B cell (primary cell): ENCODE measurements at regions not wholly inside any gene's neighbourhood (a gene's known extent, or its start where the extent isn't known, plus 50 kb on each side); places are given as distances from the start of the nearest gene placed in this dataset.

Experiments
- ATAC-seq: fragments of 200-7000 bp; cut with Tn5 transposase; one replicate; pipeline ENCODE4 v1.10.0; 2021; ENCODE audit warnings: low read depth, mild to moderate bottlenecking, moderate number of reproducible peaks, moderate library complexity
- CTCF ChIA-PET: fragments of 350-600 bp; sonication (Branson Sonifier 250); formaldehyde crosslinking; loops from one replicate; lab custom pipeline; 2021; ENCODE audit warnings: antibody characterized with exemption, inconsistent platforms; lab: Charles Lee
- POLR2A ChIA-PET: fragments of 350-600 bp; sonication (Branson Sonifier 250); formaldehyde crosslinking; loops from one replicate; lab custom pipeline; 2021; ENCODE audit warnings: antibody characterized with exemption; lab: Charles Lee
- DNase-seq: peaks from one replicate; pipeline ENCODE4 v3.0.0; 2013
- H2AFZ ChIP-seq: 2 replicates; pipeline ENCODE4 v1.6.1; 2012; ENCODE audit warnings: mild to moderate bottlenecking, low read depth, low read length; ENCODE audit not compliant: insufficient read depth, poor library complexity, severe bottlenecking
- H3K27ac ChIP-seq, 2 donors: 1 replicate in 1 of 2; 2 replicates in 1 of 2; pipeline ENCODE4 v1.5.1; 2012 to 2013; ENCODE audit warnings: low read length in 2 of 2, mild to moderate bottlenecking in 2 of 2, moderate library complexity in 1 of 2
- H3K27me3 ChIP-seq, 4 experiments: fragments of 200-600 bp in 1 of 4; sonication (generic) in 1 of 4; replicated peaks in 1 of 4; 1 replicate in 2 of 4; 2 replicates in 2 of 4; pipeline versions ENCODE4 v1.6.1 to v1.7.0; 2013 to 2016; ENCODE audit warnings: low read length in 3 of 4, mild to moderate bottlenecking in 2 of 4, mixed read lengths in 1 of 4, moderate library complexity in 1 of 4; ENCODE audit not compliant: insufficient read depth in 4 of 4, control insufficient read depth in 3 of 4; ENCODE audit errors: control extremely low read depth in 1 of 4
- H3K36me3 ChIP-seq, 2 experiments: replicated peaks in 1 of 2; 1 replicate in 1 of 2; 2 replicates in 1 of 2; pipeline versions ENCODE4 v1.6.1 to v1.7.1; 2013; ENCODE audit warnings: low read length in 1 of 2; ENCODE audit not compliant: insufficient read depth in 2 of 2, control insufficient read depth in 1 of 2; ENCODE audit errors: control extremely low read depth in 1 of 2, extremely low read depth in 1 of 2
- H3K4me1 ChIP-seq, 2 donors: fragments of 200-600 bp in 1 of 2; sonication (generic) in 1 of 2; 1 replicate in 1 of 2; 2 replicates in 1 of 2; pipeline versions ENCODE4 v1.5.1 to v1.6.1; 2013 to 2017; ENCODE audit warnings: low read length in 2 of 2; ENCODE audit not compliant: control insufficient read depth in 2 of 2, insufficient read depth in 2 of 2
- H3K4me2 ChIP-seq: replicated peaks from 2 replicates; pipeline ENCODE3; 2012; ENCODE audit warnings: mild to moderate bottlenecking, low read depth, low read length; ENCODE audit not compliant: poor library complexity, severe bottlenecking
- H3K4me3 ChIP-seq, 5 experiments: fragments of 200-600 bp in 1 of 5; sonication (generic) in 1 of 5; 1 replicate in 3 of 5; 2 replicates in 2 of 5; pipeline versions ENCODE4 v1.5.1 to v1.7.0; 2011 to 2016; ENCODE audit warnings: low read length in 4 of 5, mild to moderate bottlenecking in 4 of 5, low read depth in 2 of 5, control low read depth in 1 of 5, moderate library complexity in 1 of 5; ENCODE audit not compliant: insufficient read depth in 1 of 5; ENCODE audit errors: control extremely low read depth in 1 of 5, extremely low read depth in 1 of 5
- H3K79me2 ChIP-seq: fragments of 200-600 bp; sonication (generic); one replicate; pipeline ENCODE4 v1.6.0; 2016; ENCODE audit warnings: low read length; ENCODE audit not compliant: control insufficient read depth, insufficient read depth
- H3K9ac ChIP-seq: fragments of 200-600 bp; sonication (generic); 2 replicates; pipeline ENCODE4 v1.6.1; 2017; ENCODE audit warnings: mild to moderate bottlenecking, low read length, moderate library complexity
- H3K9me3 ChIP-seq, 3 donors: one replicate each; pipeline versions ENCODE4 v1.6.1 to v1.7.1; 2013; ENCODE audit warnings: low read length in 2 of 3; ENCODE audit not compliant: control insufficient read depth in 2 of 3, insufficient read depth in 1 of 3; ENCODE audit errors: control extremely low read depth in 1 of 3
- H4K20me1 ChIP-seq: 2 replicates; pipeline ENCODE4 v1.6.0; 2012; ENCODE audit warnings: mild to moderate bottlenecking, low read length; ENCODE audit not compliant: insufficient read depth, control insufficient read depth, poor library complexity, severe bottlenecking
- H3K27ac Mint-ChIP-seq: one replicate; pipeline ENCODE4 v1.8.0; 2021; ENCODE audit warnings: mixed read lengths
- H3K27me3 Mint-ChIP-seq: one replicate; pipeline ENCODE4 v1.8.0; 2021; ENCODE audit warnings: mixed read lengths
- H3K4me1 Mint-ChIP-seq: one replicate; pipeline ENCODE4 v1.8.0; 2021; ENCODE audit warnings: mixed read lengths
- H3K4me3 Mint-ChIP-seq: one replicate; pipeline ENCODE4 v1.8.0; 2021; ENCODE audit warnings: mixed read lengths
- H3K9me3 Mint-ChIP-seq: one replicate; pipeline ENCODE4 v1.8.0; 2022; ENCODE audit warnings: mixed read lengths; ENCODE audit not compliant: insufficient read depth
- EZH2 ChIP-seq: IDR thresholded peaks from 2 replicates; pipeline ENCODE4 v1.6.1; 2012; ENCODE audit warnings: borderline replicate concordance, low read depth, mild to moderate bottlenecking, moderate library complexity, low read length; ENCODE audit not compliant: insufficient read depth, poor library complexity, severe bottlenecking
- WGBS: methylation state at CpG from one replicate; pipeline ENCODE4 v1.1.5; 2013; ENCODE audit warnings: missing lambda C conversion rate; ENCODE audit not compliant: insufficient coverage; 5-methylcytosine and 5-hydroxymethylcytosine counted together
- intact Hi-C: fragments of 100-400 bp; cut with micrococcal nuclease; formaldehyde crosslinking; loops from one replicate; pipeline ENCODE4 v1.10.0; 2022
- TF ChIP-seq, protein P1 (sequence below): fragments of 200-600 bp; IDR thresholded peaks from one replicate; pipeline ENCODE4 v1.8.0; 2022; ENCODE audit warnings: antibody characterized with exemption, mild to moderate bottlenecking

DNA sequence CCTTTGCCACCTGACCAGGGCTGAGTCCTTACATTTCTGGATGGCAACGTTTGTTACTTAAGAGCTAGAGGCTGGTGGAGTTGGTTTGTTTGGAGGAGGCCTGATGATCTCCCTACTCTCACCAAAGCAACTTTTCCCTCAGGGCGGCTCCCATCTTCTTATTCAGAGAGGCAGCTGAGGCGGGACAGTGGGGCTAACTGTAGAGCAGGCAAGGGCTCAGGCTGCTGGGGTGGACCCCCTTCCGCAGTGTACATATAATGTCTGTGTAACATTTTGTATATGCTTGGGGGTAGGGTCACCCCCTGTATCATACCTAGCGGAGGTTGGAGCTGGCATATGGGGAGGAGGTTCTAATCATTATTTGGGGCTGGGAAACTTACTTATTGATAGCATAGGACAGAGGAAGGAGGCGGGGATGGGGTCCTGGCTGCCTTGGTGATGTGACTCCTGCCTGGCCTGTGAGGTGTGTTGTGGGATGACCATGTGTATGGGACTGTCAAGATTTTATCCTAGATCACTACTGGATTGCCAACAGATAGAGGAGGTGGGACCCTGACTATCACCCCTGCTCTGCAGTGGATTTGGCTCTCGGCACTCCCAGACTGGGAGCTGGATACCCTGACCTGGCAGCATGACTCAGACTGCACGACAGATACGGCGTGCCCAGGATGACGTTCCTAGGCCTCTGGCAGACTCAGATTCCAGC is 52.5 kb upstream of the UBE2Q2 start:
- Mint-ChIP-seq H3K4me1 (peaks cover 3% of the 10 kb centered on the region), H3K9me3 (no peaks in the 10 kb centered on the region), H3K4me3 (no peak overlapping the region), H3K27ac (no peak overlapping the region), H3K27me3 (peaks cover 43% of the 10 kb centered on the region)
- DNase-seq (no peak), ATAC-seq (no peak)
- Histone ChIP-seq H3K27me3 (peaks cover 0 to under 1% (median 0%) of the 10 kb centered on the region in 4 experiments), H3K9me3 (no peaks in the 10 kb centered on the region), H3K9ac (no peak overlapping the region), H3K36me3 (no peaks in the 10 kb centered on the region), H3K79me2 (no peaks in the 10 kb centered on the region), H3K27ac (no peak overlapping the region), H3K4me3 (no peak overlapping the region), H4K20me1 (no peaks in the 10 kb centered on the region), H2AFZ (no peak overlapping the region), H3K4me1 (no peaks in the 10 kb centered on the region), H3K4me2 (no peak overlapping the region)
- no peak for TF ChIP-seq EZH2
- TF ChIP-seq, protein P1, sequence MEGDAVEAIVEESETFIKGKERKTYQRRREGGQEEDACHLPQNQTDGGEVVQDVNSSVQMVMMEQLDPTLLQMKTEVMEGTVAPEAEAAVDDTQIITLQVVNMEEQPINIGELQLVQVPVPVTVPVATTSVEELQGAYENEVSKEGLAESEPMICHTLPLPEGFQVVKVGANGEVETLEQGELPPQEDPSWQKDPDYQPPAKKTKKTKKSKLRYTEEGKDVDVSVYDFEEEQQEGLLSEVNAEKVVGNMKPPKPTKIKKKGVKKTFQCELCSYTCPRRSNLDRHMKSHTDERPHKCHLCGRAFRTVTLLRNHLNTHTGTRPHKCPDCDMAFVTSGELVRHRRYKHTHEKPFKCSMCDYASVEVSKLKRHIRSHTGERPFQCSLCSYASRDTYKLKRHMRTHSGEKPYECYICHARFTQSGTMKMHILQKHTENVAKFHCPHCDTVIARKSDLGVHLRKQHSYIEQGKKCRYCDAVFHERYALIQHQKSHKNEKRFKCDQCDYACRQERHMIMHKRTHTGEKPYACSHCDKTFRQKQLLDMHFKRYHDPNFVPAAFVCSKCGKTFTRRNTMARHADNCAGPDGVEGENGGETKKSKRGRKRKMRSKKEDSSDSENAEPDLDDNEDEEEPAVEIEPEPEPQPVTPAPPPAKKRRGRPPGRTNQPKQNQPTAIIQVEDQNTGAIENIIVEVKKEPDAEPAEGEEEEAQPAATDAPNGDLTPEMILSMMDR, result no peak
- CTCF ChIA-PET, result no interaction called here
- WGBS, result 91% methylated on average over 10 of the region's 11 CpGs
- POLR2A ChIA-PET, result no interaction called here
- intact Hi-C loops, result no loop called here

DNA sequence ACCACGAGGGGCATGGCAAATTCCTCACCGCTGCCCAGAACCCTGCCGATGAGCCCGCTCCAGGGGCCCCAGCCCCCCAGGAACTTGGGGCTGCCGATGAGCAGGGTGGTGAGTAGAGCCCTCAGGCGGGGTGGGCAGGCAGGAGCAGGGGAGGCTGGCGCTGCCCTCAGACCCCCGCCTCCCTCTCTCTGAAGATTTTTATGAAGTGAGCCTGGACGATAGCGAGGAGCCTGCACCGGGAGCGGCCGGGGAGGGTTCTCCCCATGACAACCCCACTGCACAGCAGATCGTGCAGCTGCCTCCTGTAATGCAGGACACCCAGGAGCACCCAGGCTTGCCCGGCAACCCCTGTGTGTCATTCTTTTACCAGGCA is 56.7 kb upstream of the UBE2Q2 start:
- no peak overlapping the region for H3K27ac Mint-ChIP-seq
- peaks cover 3% of the 10 kb centered on the region for H3K4me1 Mint-ChIP-seq
- H3K9me3 Mint-ChIP-seq, result no peaks in the 10 kb centered on the region
- ChIA-PET CTCF (interaction anchor here (0.9 to 1.3 kb wide), 3 partner anchors 16 to 363 kb away, joined by 3 to 6 read pairs (median 3); no protein-coding TSS in a partner anchor), POLR2A (no interaction called here)
- WGBS, result 91% methylated on average over 14 of the region's 15 CpGs
- H2AFZ ChIP-seq, result no peak overlapping the region
- H3K9me3 ChIP-seq, result no peaks in the 10 kb centered on the region
- no peak overlapping the region for H3K4me3 ChIP-seq
- DNase-seq, result no peak
- H3K4me3 Mint-ChIP-seq, result no peak overlapping the region
- H3K9ac ChIP-seq, result no peak overlapping the region
- H3K27me3 ChIP-seq, result no peaks in the 10 kb centered on the region
- no peaks in the 10 kb centered on the region for H3K79me2 ChIP-seq
- H4K20me1 ChIP-seq, result no peaks in the 10 kb centered on the region
- no peak overlapping the region for H3K4me2 ChIP-seq
- TF ChIP-seq EZH2, result no peak
- TF ChIP-seq, protein P1, result no peak
- no peak for ATAC-seq
- H3K4me1 ChIP-seq, result no peaks in the 10 kb centered on the region
- no peaks in the 10 kb centered on the region for H3K36me3 ChIP-seq
- H3K27ac ChIP-seq, result no peak overlapping the region
- intact Hi-C loops, result no loop called here
- H3K27me3 Mint-ChIP-seq, result peaks cover 38% of the 10 kb centered on the region
